WTC11 (cell line): ENCODE measurements at regions not wholly inside any gene's neighbourhood (a gene's known extent, or its start where the extent isn't known, plus 50 kb on each side); places are given as distances from the start of the nearest gene placed in this dataset.

Experiments used
- ATAC-seq: fragments of 200-7000 bp; cut with Tn5 transposase; 2 replicates; pipeline ENCODE4 v1.10.0; 2021; ENCODE audit warnings: mild to moderate bottlenecking, moderate library complexity
- CTCF ChIA-PET: fragments of 300-600 bp; sonication (Branson Sonifier 250); formaldehyde crosslinking; loops from one replicate; lab custom pipeline; 2021; ENCODE audit warnings: antibody characterized with exemption; lab: Charles Lee
- POLR2A ChIA-PET: fragments of 350-600 bp; sonication (Branson Sonifier 250); formaldehyde crosslinking; loops from one replicate; lab custom pipeline; 2021; ENCODE audit warnings: antibody characterized with exemption; lab: Charles Lee
- DNase-seq: peaks from one replicate; pipeline ENCODE4 v3.0.0; 2021; ENCODE audit warnings: low spot score
- H3K27ac Mint-ChIP-seq: 2 replicates; pipeline ENCODE4 v1.8.0; 2021; ENCODE audit warnings: mixed read lengths
- H3K27me3 Mint-ChIP-seq: 2 replicates; pipeline ENCODE4 v1.8.0; 2021; ENCODE audit warnings: low read depth, mild to moderate bottlenecking, moderate library complexity, mixed read lengths
- H3K36me3 Mint-ChIP-seq: 2 replicates; pipeline ENCODE4 v1.8.0; 2021; ENCODE audit warnings: mixed read lengths
- H3K4me1 Mint-ChIP-seq: 2 replicates; pipeline ENCODE4 v1.8.0; 2022; ENCODE audit warnings: mixed read lengths
- H3K4me3 Mint-ChIP-seq: 2 replicates; pipeline ENCODE4 v1.8.0; 2021; ENCODE audit warnings: mild to moderate bottlenecking, moderate library complexity, mixed read lengths
- H3K9me3 Mint-ChIP-seq: 2 replicates; pipeline ENCODE4 v1.8.0; 2021; ENCODE audit warnings: mixed read lengths
- AFF4 ChIP-seq: sonication (generic); formaldehyde crosslinking; IDR thresholded peaks from 2 replicates; pipeline ENCODE4 v1.8.1; 2023; ENCODE audit warnings: mild to moderate bottlenecking, missing genetic modification reagents, borderline replicate concordance
- ATF1 ChIP-seq: sonication (generic); formaldehyde crosslinking; IDR thresholded peaks from 2 replicates; pipeline ENCODE4 v1.8.1; 2023; ENCODE audit warnings: mild to moderate bottlenecking, moderate library complexity, missing genetic modification reagents
- CREB1 ChIP-seq: sonication (generic); formaldehyde crosslinking; IDR thresholded peaks from 2 replicates; pipeline ENCODE4 v1.8.0; 2023; ENCODE audit warnings: mild to moderate bottlenecking, missing genetic modification reagents
- HMGA2 ChIP-seq: fragments of 250-450 bp; sonication (Bioruptor Pico); IDR thresholded peaks from 2 replicates; pipeline ENCODE4 v1.4.0; 2021; ENCODE audit warnings: mild to moderate bottlenecking, moderate library complexity
- NFE2L1 ChIP-seq: sonication (generic); formaldehyde crosslinking; IDR thresholded peaks from 2 replicates; pipeline ENCODE4 v1.8.1; 2023; ENCODE audit warnings: missing genetic modification reagents
- PRDM15 ChIP-seq: sonication (generic); formaldehyde crosslinking; IDR thresholded peaks from 2 replicates; pipeline ENCODE4 v1.8.0; 2022; ENCODE audit warnings: missing genetic modification reagents
- USF1 ChIP-seq: sonication (generic); formaldehyde crosslinking; IDR thresholded peaks from 2 replicates; pipeline ENCODE4 v1.8.0; 2022; ENCODE audit warnings: mild to moderate bottlenecking, missing genetic modification reagents
- ZNF263 ChIP-seq: sonication (generic); formaldehyde crosslinking; IDR thresholded peaks from 2 replicates; pipeline ENCODE4 v1.8.1; 2022; ENCODE audit warnings: low read depth, mild to moderate bottlenecking, moderate library complexity, missing genetic modification reagents
- ZNF416 ChIP-seq: fragments of 250-450 bp; sonication (Bioruptor Pico); IDR thresholded peaks from 2 replicates; pipeline ENCODE4 v1.9.0; 2021; ENCODE audit warnings: mild to moderate bottlenecking, inconsistent platforms
- ZNF425 ChIP-seq: fragments of 250-450 bp; sonication (Bioruptor Pico); conservative IDR thresholded peaks from 2 replicates; pipeline ENCODE4 v1.9.0; 2021; ENCODE audit warnings: mild to moderate bottlenecking
- ZNF532 ChIP-seq: fragments of 250-450 bp; sonication (Bioruptor Pico); IDR thresholded peaks from 2 replicates; pipeline ENCODE4 v1.9.0; 2021; ENCODE audit warnings: mild to moderate bottlenecking, borderline replicate concordance

- no peaks in the 10 kb centered on the region for H3K4me1 Mint-ChIP-seq
- H3K4me3 Mint-ChIP-seq: no peak overlapping the region
- ATAC-seq (no peak), DNase-seq (no peak)
- peaks cover 3% of the 10 kb centered on the region; the same call in 1 of the 2 replicates for H3K27me3 Mint-ChIP-seq
- no peak for TF ChIP-seq ZNF263 (CRISPR knock-in tag)
- peaks cover 12% of the 10 kb centered on the region for H3K36me3 Mint-ChIP-seq
- ChIA-PET POLR2A (no interaction called here), CTCF (no interaction called here)
- H3K9me3 Mint-ChIP-seq: peaks cover 53% of the 10 kb centered on the region
- H3K27ac Mint-ChIP-seq: no peak overlapping the region
These were observed 365.3 kb upstream of the RNF32 start for GRCh38 chr7:156275292-156275691.

GRCh38 chr7:156274557-156274956, 366.0 kb upstream of the RNF32 start:
- Mint-ChIP-seq H3K27ac (no peak overlapping the region), H3K4me3 (no peak overlapping the region), H3K9me3 (peaks cover 57% of the 10 kb centered on the region), H3K27me3 (peaks cover 3% of the 10 kb centered on the region; the same call in 1 of the 2 replicates), H3K4me1 (no peaks in the 10 kb centered on the region), H3K36me3 (peaks cover 15% of the 10 kb centered on the region)
- POLR2A ChIA-PET: no interaction called here
- DNase-seq (no peak), ATAC-seq (no peak)
- CTCF ChIA-PET: no interaction called here
- TF ChIP-seq AFF4 (no peak), ZNF532 (CRISPR knock-in tag) (no peak), ZNF425 (no peak), ZNF416 (no peak), USF1 (CRISPR knock-in tag) (no peak), NFE2L1 (CRISPR knock-in tag) (no peak), CREB1 (CRISPR knock-in tag) (no peak), ATF1 (no peak), HMGA2 (CRISPR knock-in tag) (no peak), PRDM15 (CRISPR knock-in tag) (no peak)
